ENCODE measurements at regions not wholly inside any gene's neighbourhood (a gene's known extent, or its start where the extent isn't known, plus 50 kb on each side); places are given as distances from the start of the nearest gene placed in this dataset.

DNA sequence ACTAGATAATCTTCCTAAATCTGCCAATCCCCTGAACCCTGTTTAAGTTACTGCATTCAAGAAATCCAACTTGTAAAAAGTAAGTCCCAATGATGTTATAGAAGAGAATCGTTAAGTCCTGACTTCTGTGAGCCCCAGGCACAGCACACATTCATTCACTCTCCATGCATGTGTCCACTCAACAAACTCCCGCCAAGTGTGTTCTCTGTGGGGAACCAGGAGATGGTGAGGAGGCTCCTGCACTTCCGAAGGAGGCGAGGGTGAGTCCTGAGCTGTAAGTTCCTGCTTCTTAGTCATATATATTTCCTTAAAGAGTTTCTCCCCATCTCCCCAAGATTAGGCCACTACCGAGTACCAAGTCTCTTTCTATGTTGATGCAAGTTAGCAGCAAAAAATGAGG lies 635.0 kb upstream of the ID2 start:
- Histone ChIP-seq H3K4me3 (no peak overlapping the region), H3K9me1 (ENCODE audit: control insufficient read depth, insufficient read depth, low read length) (no peaks in the 10 kb centered on the region), H3K36me3 (ENCODE audit: control insufficient read depth, insufficient read depth, low read length) (no peaks in the 10 kb centered on the region), H3K27ac (ENCODE audit: extremely low read depth, low read depth, low read length) (no peak overlapping the region), H3K9me3 (replicated peaks; ENCODE audit: control insufficient read depth, insufficient read depth, low read depth, low read length) (no peaks in the 10 kb centered on the region), H3K9ac (ENCODE audit: insufficient read depth in 1 of 2, low read depth in 2 of 2, low read length in 2 of 2) (no peak overlapping the region), H2AFZ (ENCODE audit: low read depth, low read length) (no peak overlapping the region), H3K4me1 (replicated peaks in 1 of 2; ENCODE audit: control insufficient read depth in 2 of 2, insufficient read depth in 2 of 2, low read length in 2 of 2) (no peaks in the 10 kb centered on the region), H3K27me3 (ENCODE audit: control insufficient read depth in 2 of 2, insufficient read depth in 2 of 2, low read length in 2 of 2) (no peaks in the 10 kb centered on the region), H3K79me2 (ENCODE audit: control insufficient read depth, insufficient read depth, low read length) (no peaks in the 10 kb centered on the region), H4K20me1 (replicated peaks; ENCODE audit: control insufficient read depth, insufficient read depth, low read length) (no peaks in the 10 kb centered on the region), H3K4me2 (ENCODE audit: insufficient read depth, low read length) (no peak overlapping the region)
- 0% methylated on average over 5 of the region's 5 CpGs for WGBS (ENCODE audit: insufficient coverage, low coverage, missing lambda C conversion rate)
- no peak for TF ChIP-seq HCFC1 (IDR thresholded peaks at IDR 0.05; ENCODE audit: low read depth, low read length)
- TF ChIP-seq STAT5A (IDR thresholded peaks at IDR 0.05; ENCODE audit: borderline replicate concordance, low read length) = no peak
- TF ChIP-seq CEBPG (CRISPR knock-in tag; IDR thresholded peaks at IDR 0.05) = no peak
- TF ChIP-seq CEBPG (tag; conservative IDR thresholded peaks at IDR 0.05 in 1 of 2, IDR thresholded peaks at IDR 0.05 in 1 of 2) = no peak
- no peak for TF ChIP-seq GABPA (tag; conservative IDR thresholded peaks at IDR 0.05; ENCODE audit: low read depth)
- TF ChIP-seq, protein P1, sequence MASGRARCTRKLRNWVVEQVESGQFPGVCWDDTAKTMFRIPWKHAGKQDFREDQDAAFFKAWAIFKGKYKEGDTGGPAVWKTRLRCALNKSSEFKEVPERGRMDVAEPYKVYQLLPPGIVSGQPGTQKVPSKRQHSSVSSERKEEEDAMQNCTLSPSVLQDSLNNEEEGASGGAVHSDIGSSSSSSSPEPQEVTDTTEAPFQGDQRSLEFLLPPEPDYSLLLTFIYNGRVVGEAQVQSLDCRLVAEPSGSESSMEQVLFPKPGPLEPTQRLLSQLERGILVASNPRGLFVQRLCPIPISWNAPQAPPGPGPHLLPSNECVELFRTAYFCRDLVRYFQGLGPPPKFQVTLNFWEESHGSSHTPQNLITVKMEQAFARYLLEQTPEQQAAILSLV (tag; IDR thresholded peaks at IDR 0.05) = no peak
- TF ChIP-seq SNIP1 (IDR thresholded peaks at IDR 0.05; ENCODE audit: low read depth) = no peak
- TF ChIP-seq ETV1 (tag; conservative IDR thresholded peaks at IDR 0.05; ENCODE audit: low read depth) = no peak
- ATAC-seq (no peak), DNase-seq (ENCODE audit: extremely low read depth in 1 of 4, low spot score in 3 of 4) (no peak), FAIRE-seq (no peak)
- CTCF ChIA-PET (ENCODE audit: low intra/inter-chr PET ratio) = no interaction called here
- in situ Hi-C loops (cut with MboI) = no loop called here
- intact Hi-C loops (cut with micrococcal nuclease) = no loop called here
- POLR2A ChIA-PET = no interaction called here
- BruUV-seq (replicated peaks) = no TSS peak

Measured in K562 (cell line).